ENCODE measurements at regions not wholly inside any gene's neighbourhood (a gene's known extent, or its start where the extent isn't known, plus 50 kb on each side); places are given as distances from the start of the nearest gene placed in this dataset.
"Not testable (repeated sequence)": the region's sequence is repeated elsewhere in the genome, so short reads cannot be mapped to it uniquely, and the experiment has no call there.

- not testable (repeated sequence) for H3K4me3 ChIP-seq (ENCODE audit: low read length); H3K36me3 ChIP-seq (ENCODE audit: control insufficient read depth, insufficient read depth, low read length); H3K9ac ChIP-seq (ENCODE audit: low read length); H3K4me1 ChIP-seq (ENCODE audit: control insufficient read depth, insufficient read depth, low read length); H3K27me3 ChIP-seq (ENCODE audit: control insufficient read depth, insufficient read depth, low read length); H3K27ac ChIP-seq (ENCODE audit: low read depth, low read length)
Observed at GRCh38 chr4:28857028-28857427, 1863.1 kb upstream of the PCDH7 start.

- Histone ChIP-seq H3K27me3 (ENCODE audit: control insufficient read depth, insufficient read depth, low read length) (no peaks in the 10 kb centered on the region), H3K4me1 (ENCODE audit: control insufficient read depth, insufficient read depth, low read length) (no peaks in the 10 kb centered on the region), H3K27ac (ENCODE audit: low read depth, low read length) (no peak overlapping the region), H3K4me3 (ENCODE audit: low read length) (no peak overlapping the region), H3K36me3 (ENCODE audit: control insufficient read depth, insufficient read depth, low read length) (no peaks in the 10 kb centered on the region), H3K9ac (ENCODE audit: low read length) (no peak overlapping the region)
Observed at GRCh38 chr4:28868841-28869240, 1851.3 kb upstream of the PCDH7 start.

GRCh38 chr4:28879178-28879577, 1841.0 kb upstream of the PCDH7 start:
- no peaks in the 10 kb centered on the region for H3K36me3 ChIP-seq (ENCODE audit: control insufficient read depth, insufficient read depth, low read length)
- H3K4me3 ChIP-seq (ENCODE audit: low read length), result no peak overlapping the region
- no peaks in the 10 kb centered on the region for H3K27me3 ChIP-seq (ENCODE audit: control insufficient read depth, insufficient read depth, low read length)
- no peak overlapping the region for H3K9ac ChIP-seq (ENCODE audit: low read length)
- H3K4me1 ChIP-seq (ENCODE audit: control insufficient read depth, insufficient read depth, low read length), result no peaks in the 10 kb centered on the region
- no peak overlapping the region for H3K27ac ChIP-seq (ENCODE audit: low read depth, low read length)

- Histone ChIP-seq H3K36me3 (ENCODE audit: control insufficient read depth, insufficient read depth, low read length) (no peaks in the 10 kb centered on the region), H3K27ac (ENCODE audit: low read depth, low read length) (no peak overlapping the region), H3K27me3 (ENCODE audit: control insufficient read depth, insufficient read depth, low read length) (no peaks in the 10 kb centered on the region), H3K9ac (ENCODE audit: low read length) (no peak overlapping the region), H3K4me3 (ENCODE audit: low read length) (no peak overlapping the region), H3K4me1 (ENCODE audit: control insufficient read depth, insufficient read depth, low read length) (no peaks in the 10 kb centered on the region)
Observed at GRCh38 chr4:28879900-28880299, 1840.3 kb upstream of the PCDH7 start.

- Histone ChIP-seq H3K4me3 (ENCODE audit: low read length) (no peak overlapping the region), H3K27me3 (ENCODE audit: control insufficient read depth, insufficient read depth, low read length) (no peaks in the 10 kb centered on the region), H3K4me1 (ENCODE audit: control insufficient read depth, insufficient read depth, low read length) (no peaks in the 10 kb centered on the region), H3K36me3 (ENCODE audit: control insufficient read depth, insufficient read depth, low read length) (no peaks in the 10 kb centered on the region), H3K9ac (ENCODE audit: low read length) (no peak overlapping the region), H3K27ac (ENCODE audit: low read depth, low read length) (no peak overlapping the region)
Observed at GRCh38 chr4:28883211-28883610, 1837.0 kb upstream of the PCDH7 start.

GRCh38 chr4:28886934-28887333, 1833.2 kb upstream of the PCDH7 start:
- Histone ChIP-seq H3K27ac (ENCODE audit: low read depth, low read length) (no peak overlapping the region), H3K36me3 (ENCODE audit: control insufficient read depth, insufficient read depth, low read length) (no peaks in the 10 kb centered on the region), H3K9ac (ENCODE audit: low read length) (no peak overlapping the region), H3K4me3 (ENCODE audit: low read length) (no peak overlapping the region), H3K4me1 (ENCODE audit: control insufficient read depth, insufficient read depth, low read length) (no peaks in the 10 kb centered on the region), H3K27me3 (ENCODE audit: control insufficient read depth, insufficient read depth, low read length) (no peaks in the 10 kb centered on the region)

- H3K36me3 ChIP-seq (ENCODE audit: control insufficient read depth, insufficient read depth, low read length), result no peaks in the 10 kb centered on the region
- no peak overlapping the region for H3K9ac ChIP-seq (ENCODE audit: low read length)
- no peaks in the 10 kb centered on the region for H3K4me1 ChIP-seq (ENCODE audit: control insufficient read depth, insufficient read depth, low read length)
- no peak overlapping the region for H3K27ac ChIP-seq (ENCODE audit: low read depth, low read length)
- H3K4me3 ChIP-seq (ENCODE audit: low read length), result no peak overlapping the region
- H3K27me3 ChIP-seq (ENCODE audit: control insufficient read depth, insufficient read depth, low read length), result no peaks in the 10 kb centered on the region
Observed at GRCh38 chr4:28890949-28891775, 1829.0 kb upstream of the PCDH7 start.

- Histone ChIP-seq H3K27ac (ENCODE audit: low read depth, low read length) (no peak overlapping the region), H3K4me3 (ENCODE audit: low read length) (no peak overlapping the region), H3K4me1 (ENCODE audit: control insufficient read depth, insufficient read depth, low read length) (no peaks in the 10 kb centered on the region), H3K27me3 (ENCODE audit: control insufficient read depth, insufficient read depth, low read length) (no peaks in the 10 kb centered on the region), H3K36me3 (ENCODE audit: control insufficient read depth, insufficient read depth, low read length) (no peaks in the 10 kb centered on the region), H3K9ac (ENCODE audit: low read length) (no peak overlapping the region)
Observed at GRCh38 chr4:28913466-28913865, 1806.7 kb upstream of the PCDH7 start.

- Histone ChIP-seq H3K36me3 (ENCODE audit: control insufficient read depth, insufficient read depth, low read length) (no peaks in the 10 kb centered on the region), H3K9ac (ENCODE audit: low read length) (no peak overlapping the region), H3K4me3 (ENCODE audit: low read length) (no peak overlapping the region), H3K27me3 (ENCODE audit: control insufficient read depth, insufficient read depth, low read length) (no peaks in the 10 kb centered on the region), H3K4me1 (ENCODE audit: control insufficient read depth, insufficient read depth, low read length) (no peaks in the 10 kb centered on the region), H3K27ac (ENCODE audit: low read depth, low read length) (no peak overlapping the region)
Observed at GRCh38 chr4:28916585-28916984, 1803.6 kb upstream of the PCDH7 start.

GRCh38 chr4:28918871-28919270, 1801.3 kb upstream of the PCDH7 start:
- Histone ChIP-seq H3K36me3 (ENCODE audit: control insufficient read depth, insufficient read depth, low read length) (no peaks in the 10 kb centered on the region), H3K27me3 (ENCODE audit: control insufficient read depth, insufficient read depth, low read length) (no peaks in the 10 kb centered on the region), H3K4me1 (ENCODE audit: control insufficient read depth, insufficient read depth, low read length) (no peaks in the 10 kb centered on the region), H3K27ac (ENCODE audit: low read depth, low read length) (no peak overlapping the region), H3K4me3 (ENCODE audit: low read length) (no peak overlapping the region), H3K9ac (ENCODE audit: low read length) (no peak overlapping the region)

GRCh38 chr4:28921886-28922285, 1798.3 kb upstream of the PCDH7 start:
- no peaks in the 10 kb centered on the region for H3K4me1 ChIP-seq (ENCODE audit: control insufficient read depth, insufficient read depth, low read length)
- no peak overlapping the region for H3K27ac ChIP-seq (ENCODE audit: low read depth, low read length)
- no peaks in the 10 kb centered on the region for H3K27me3 ChIP-seq (ENCODE audit: control insufficient read depth, insufficient read depth, low read length)
- H3K36me3 ChIP-seq (ENCODE audit: control insufficient read depth, insufficient read depth, low read length), result no peaks in the 10 kb centered on the region
- H3K9ac ChIP-seq (ENCODE audit: low read length), result no peak overlapping the region
- H3K4me3 ChIP-seq (ENCODE audit: low read length), result no peak overlapping the region

GRCh38 chr4:28926156-28926555, 1794.0 kb upstream of the PCDH7 start:
- H3K4me1 ChIP-seq (ENCODE audit: control insufficient read depth, insufficient read depth, low read length), result no peaks in the 10 kb centered on the region
- H3K36me3 ChIP-seq (ENCODE audit: control insufficient read depth, insufficient read depth, low read length), result no peaks in the 10 kb centered on the region
- H3K27me3 ChIP-seq (ENCODE audit: control insufficient read depth, insufficient read depth, low read length), result no peaks in the 10 kb centered on the region
- H3K27ac ChIP-seq (ENCODE audit: low read depth, low read length), result no peak overlapping the region
- H3K9ac ChIP-seq (ENCODE audit: low read length), result no peak overlapping the region
- no peak overlapping the region for H3K4me3 ChIP-seq (ENCODE audit: low read length)

- Histone ChIP-seq H3K9ac (ENCODE audit: low read length) (no peak overlapping the region), H3K4me3 (ENCODE audit: low read length) (no peak overlapping the region), H3K36me3 (ENCODE audit: control insufficient read depth, insufficient read depth, low read length) (no peaks in the 10 kb centered on the region), H3K27ac (ENCODE audit: low read depth, low read length) (no peak overlapping the region), H3K4me1 (ENCODE audit: control insufficient read depth, insufficient read depth, low read length) (no peaks in the 10 kb centered on the region), H3K27me3 (ENCODE audit: control insufficient read depth, insufficient read depth, low read length) (no peaks in the 10 kb centered on the region)
Observed at GRCh38 chr4:28942631-28943030, 1777.5 kb upstream of the PCDH7 start.
